Common myeloid progenitor, CD34-positive (primary cell): ENCODE measurements at regions not wholly inside any gene's neighbourhood (a gene's known extent, or its start where the extent isn't known, plus 50 kb on each side); places are given as distances from the start of the nearest gene placed in this dataset.

Experiments used
- CTCF ChIA-PET: fragments of 350-600 bp; sonication (Branson Sonifier 250); formaldehyde crosslinking; loops from one replicate; lab custom pipeline; 2021; ENCODE audit warnings: antibody characterized with exemption; lab: Charles Lee
- POLR2A ChIA-PET: fragments of 350-600 bp; sonication (Branson Sonifier 250); formaldehyde crosslinking; loops from one replicate; lab custom pipeline; 2021; ENCODE audit warnings: antibody characterized with exemption; lab: Charles Lee
- DNase-seq, 3 donors: peaks; one replicate each; pipeline versions ENCODE4 v3.0.0 to v3.0.0-alpha.2; 2013
- H3K27ac ChIP-seq, 2 experiments: 1 replicate in 1 of 2; 2 replicates in 1 of 2; pipeline ENCODE4 v1.7.0; 2013; ENCODE audit warnings: inconsistent platforms in 2 of 2, low read length in 2 of 2, mild to moderate bottlenecking in 2 of 2, low read depth in 1 of 2, moderate library complexity in 1 of 2; ENCODE audit not compliant: severe bottlenecking in 2 of 2, insufficient read depth in 1 of 2, poor library complexity in 1 of 2
- H3K27me3 ChIP-seq, 5 experiments: replicated peaks in 2 of 5; 1 replicate in 3 of 5; 2 replicates in 2 of 5; pipeline versions ENCODE4 v1.6.1 to v1.7.0; 2013; ENCODE audit warnings: low read length in 4 of 5, mild to moderate bottlenecking in 2 of 5, moderate library complexity in 2 of 5, inconsistent platforms in 1 of 5; ENCODE audit not compliant: insufficient read depth in 5 of 5, control insufficient read depth in 4 of 5
- H3K36me3 ChIP-seq, 4 experiments: 1 replicate in 2 of 4; 2 replicates in 2 of 4; pipeline versions ENCODE4 v1.6.1 to v1.7.0; 2013; ENCODE audit warnings: low read length in 3 of 4, control low read depth in 1 of 4, mild to moderate bottlenecking in 1 of 4; ENCODE audit not compliant: control insufficient read depth in 4 of 4, insufficient read depth in 4 of 4
- H3K4me1 ChIP-seq, 4 experiments: 1 replicate in 3 of 4; 2 replicates in 1 of 4; pipeline versions ENCODE4 v1.6.1 to v1.7.1; 2013; ENCODE audit warnings: low read length in 3 of 4, mild to moderate bottlenecking in 3 of 4, control low read depth in 1 of 4, inconsistent platforms in 1 of 4, moderate library complexity in 1 of 4; ENCODE audit not compliant: control insufficient read depth in 4 of 4, insufficient read depth in 4 of 4; ENCODE audit errors: control extremely low read depth in 1 of 4
- H3K4me3 ChIP-seq, 7 experiments: 1 replicate in 4 of 7; 2 replicates in 3 of 7; pipeline versions ENCODE4 v1.5.1 to v1.7.0; 2013; ENCODE audit warnings: mild to moderate bottlenecking in 7 of 7, low read length in 6 of 7, moderate library complexity in 6 of 7, inconsistent platforms in 2 of 7, low read depth in 2 of 7, control low read depth in 1 of 7; ENCODE audit not compliant: insufficient read depth in 4 of 7, control insufficient read depth in 1 of 7; ENCODE audit errors: extremely low read depth in 1 of 7
- H3K9me3 ChIP-seq, 5 experiments: 1 replicate in 4 of 5; 2 replicates in 1 of 5; pipeline versions ENCODE4 v1.6.1 to v1.7.1; 2013; ENCODE audit warnings: low read length in 4 of 5, mild to moderate bottlenecking in 2 of 5, inconsistent platforms in 1 of 5, low read depth in 1 of 5, moderate library complexity in 1 of 5; ENCODE audit not compliant: control insufficient read depth in 4 of 5, insufficient read depth in 2 of 5; ENCODE audit errors: control extremely low read depth in 1 of 5
- WGBS: methylation state at CpG from one replicate; pipeline ENCODE4 v1.1.5; 2013; ENCODE audit not compliant: insufficient coverage; 5-methylcytosine and 5-hydroxymethylcytosine counted together

DNA sequence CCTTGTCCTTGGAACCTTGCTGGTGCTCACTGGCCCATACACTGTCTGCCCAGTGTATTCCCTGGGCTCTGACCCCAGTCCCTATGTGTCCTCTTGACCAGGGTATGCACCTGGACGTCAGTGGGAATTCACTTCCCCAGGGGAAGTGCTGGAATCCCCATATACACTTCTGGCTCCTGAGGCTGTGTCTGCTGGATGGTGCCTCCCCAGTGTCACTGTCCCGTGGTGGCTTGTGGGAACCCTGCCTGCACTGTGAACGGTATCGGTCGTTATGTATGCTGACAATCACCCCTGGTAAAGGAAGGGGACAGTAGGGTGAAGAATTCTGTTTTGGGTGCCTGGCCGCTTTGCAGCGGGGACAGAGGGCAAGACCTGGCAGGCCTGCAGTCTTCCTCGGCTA is 95.9 kb downstream of the RRM1 start:
- Histone ChIP-seq H3K4me1 (peaks cover 0 to 18% (median 11%) of the 10 kb centered on the region in 4 experiments), H3K4me3 (no peak overlapping the region), H3K27me3 (peaks cover 0 to 4% (median 0%) of the 10 kb centered on the region in 5 experiments), H3K27ac (no peak overlapping the region), H3K36me3 (no peaks in the 10 kb centered on the region), H3K9me3 (no peaks in the 10 kb centered on the region)
- ChIA-PET CTCF (interaction anchor here (1.0 to 2.0 kb wide), 3 partner anchors 12 to 349 kb away, joined by 3 to 7 read pairs (median 4); no protein-coding TSS in a partner anchor), POLR2A (interaction anchor here (0.6 kb wide), 1 partner anchor 15 kb away, joined by 4 read pairs; no protein-coding TSS in a partner anchor)
- WGBS: 84% methylated on average over 7 of the region's 8 CpGs
- DNase-seq: no peak

DNA sequence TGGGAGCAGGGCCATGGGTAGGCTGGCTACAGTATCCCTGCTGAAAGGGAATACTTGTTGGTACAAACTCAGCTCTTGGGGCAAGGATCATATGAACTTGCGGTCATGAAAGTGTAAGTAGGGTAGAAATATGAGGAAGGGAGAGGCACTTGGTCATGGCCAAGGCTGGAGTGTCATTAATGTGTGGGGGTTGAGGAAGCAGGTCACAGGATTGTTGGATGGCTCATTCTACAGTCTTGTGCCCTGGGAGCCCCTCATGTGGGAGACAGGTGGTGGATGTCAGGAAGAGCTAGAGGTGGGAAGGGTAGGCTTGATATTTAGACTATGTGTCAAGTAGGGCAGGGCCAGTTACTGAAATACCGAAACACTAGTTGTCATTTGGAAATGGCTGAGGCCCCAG is 95.5 kb downstream of the RRM1 start:
- no peak overlapping the region for H3K4me3 ChIP-seq
- POLR2A ChIA-PET: interaction anchor here (0.6 kb wide), 1 partner anchor 16 kb away, joined by 4 read pairs; no protein-coding TSS in a partner anchor
- H3K36me3 ChIP-seq: no peaks in the 10 kb centered on the region
- H3K9me3 ChIP-seq: no peaks in the 10 kb centered on the region
- H3K27ac ChIP-seq: no peak overlapping the region
- no peak for DNase-seq
- H3K27me3 ChIP-seq: peaks cover 0 to 4% (median 0%) of the 10 kb centered on the region in 5 experiments
- WGBS: 50% methylated on average over 2 of the region's 2 CpGs
- peaks cover 0 to 22% (median 14%) of the 10 kb centered on the region in 4 experiments for H3K4me1 ChIP-seq
- CTCF ChIA-PET: interaction anchor here (1.0 to 2.0 kb wide), 2 partner anchors 303 to 349 kb away, joined by 3 to 7 read pairs; no protein-coding TSS in a partner anchor
